DOHH2 (cell line): ENCODE measurements at regions not wholly inside any gene's neighbourhood (a gene's known extent, or its start where the extent isn't known, plus 50 kb on each side); places are given as distances from the start of the nearest gene placed in this dataset.

Source experiments
- H3F3A ChIP-seq: fragments of 200-600 bp; sonication (generic), shearing (Covaris generic); 2 replicates; pipeline ENCODE4 v1.6.0; 2016; ENCODE audit warnings: antibody characterized with exemption, mild to moderate bottlenecking; ENCODE audit not compliant: control insufficient read depth, insufficient read depth
- H3K27ac ChIP-seq: fragments of 200-600 bp; sonication (generic); 2 replicates; pipeline ENCODE4 v1.5.1; 2014; ENCODE audit warnings: low read depth, mild to moderate bottlenecking, low read length, moderate library complexity
- H3K27me3 ChIP-seq: fragments of 200-600 bp; sonication (generic); 2 replicates; pipeline ENCODE4 v1.6.1; 2014; ENCODE audit warnings: mild to moderate bottlenecking, low read length, mixed read lengths; ENCODE audit not compliant: control insufficient read depth
- H3K36me3 ChIP-seq: fragments of 200-600 bp; sonication (generic); 2 replicates; pipeline ENCODE4 v1.6.1; 2014; ENCODE audit warnings: mild to moderate bottlenecking, low read length, moderate library complexity, mixed read lengths; ENCODE audit not compliant: control insufficient read depth
- H3K4me1 ChIP-seq: fragments of 200-600 bp; sonication (generic); 2 replicates; pipeline ENCODE4 v1.6.1; 2014; ENCODE audit warnings: mild to moderate bottlenecking, low read length, mixed read lengths; ENCODE audit not compliant: control insufficient read depth
- H3K4me2 ChIP-seq: fragments of 200-600 bp; sonication (generic); 2 replicates; pipeline ENCODE4 v1.6.0; 2014; ENCODE audit warnings: mild to moderate bottlenecking, low read length, moderate library complexity
- H3K4me3 ChIP-seq: fragments of 200-600 bp; sonication (generic); 2 replicates; pipeline ENCODE4 v1.5.1; 2014; ENCODE audit warnings: mild to moderate bottlenecking, low read length, mixed read lengths
- H3K79me2 ChIP-seq: fragments of 200-600 bp; sonication (generic); 2 replicates; pipeline ENCODE4 v1.6.1; 2014; ENCODE audit warnings: mild to moderate bottlenecking, low read length, mixed read lengths; ENCODE audit not compliant: control insufficient read depth
- H3K9me2 ChIP-seq: fragments of 200-600 bp; sonication (generic); replicated peaks from 2 replicates; pipeline ENCODE4 v1.6.1; 2014; ENCODE audit warnings: mild to moderate bottlenecking, low read length, mixed read lengths; ENCODE audit not compliant: control insufficient read depth
- H3K9me3 ChIP-seq: fragments of 200-600 bp; sonication (generic); 2 replicates; pipeline ENCODE4 v1.6.1; 2014; ENCODE audit warnings: antibody characterized with exemption, low read length, mixed read lengths; ENCODE audit not compliant: control insufficient read depth, insufficient read depth
- H4K20me1 ChIP-seq: fragments of 200-600 bp; sonication (generic); 2 replicates; pipeline ENCODE4 v1.6.0; 2014; ENCODE audit warnings: low read depth, mild to moderate bottlenecking, antibody characterized with exemption, low read length, moderate library complexity; ENCODE audit not compliant: control insufficient read depth, insufficient read depth
- EZH2phosphoT487 ChIP-seq: fragments of 200-600 bp; sonication (generic); IDR thresholded peaks from 2 replicates; pipeline ENCODE4 v1.6.1; 2017; ENCODE audit warnings: borderline replicate concordance, mild to moderate bottlenecking, antibody characterized with exemption, low read length, moderate library complexity, mixed read lengths
- TF ChIP-seq, protein P1 (sequence below): fragments of 200-600 bp; sonication (generic); IDR thresholded peaks from one replicate; pipeline ENCODE4 v1.5.1; 2014; ENCODE audit warnings: antibody characterized with exemption, mild to moderate bottlenecking, low read depth, low read length; ENCODE audit not compliant: poor library complexity, severe bottlenecking

- H3K27ac ChIP-seq = no peak overlapping the region
- H3K79me2 ChIP-seq = no peaks in the 10 kb centered on the region
- TF ChIP-seq, protein P1, sequence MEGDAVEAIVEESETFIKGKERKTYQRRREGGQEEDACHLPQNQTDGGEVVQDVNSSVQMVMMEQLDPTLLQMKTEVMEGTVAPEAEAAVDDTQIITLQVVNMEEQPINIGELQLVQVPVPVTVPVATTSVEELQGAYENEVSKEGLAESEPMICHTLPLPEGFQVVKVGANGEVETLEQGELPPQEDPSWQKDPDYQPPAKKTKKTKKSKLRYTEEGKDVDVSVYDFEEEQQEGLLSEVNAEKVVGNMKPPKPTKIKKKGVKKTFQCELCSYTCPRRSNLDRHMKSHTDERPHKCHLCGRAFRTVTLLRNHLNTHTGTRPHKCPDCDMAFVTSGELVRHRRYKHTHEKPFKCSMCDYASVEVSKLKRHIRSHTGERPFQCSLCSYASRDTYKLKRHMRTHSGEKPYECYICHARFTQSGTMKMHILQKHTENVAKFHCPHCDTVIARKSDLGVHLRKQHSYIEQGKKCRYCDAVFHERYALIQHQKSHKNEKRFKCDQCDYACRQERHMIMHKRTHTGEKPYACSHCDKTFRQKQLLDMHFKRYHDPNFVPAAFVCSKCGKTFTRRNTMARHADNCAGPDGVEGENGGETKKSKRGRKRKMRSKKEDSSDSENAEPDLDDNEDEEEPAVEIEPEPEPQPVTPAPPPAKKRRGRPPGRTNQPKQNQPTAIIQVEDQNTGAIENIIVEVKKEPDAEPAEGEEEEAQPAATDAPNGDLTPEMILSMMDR = no peak
- no peak for TF ChIP-seq EZH2phosphoT487
- H4K20me1 ChIP-seq = no peaks in the 10 kb centered on the region
- H3K9me3 ChIP-seq = no peaks in the 10 kb centered on the region
- no peaks in the 10 kb centered on the region for H3K36me3 ChIP-seq
- H3K9me2 ChIP-seq = no peaks in the 10 kb centered on the region
- no peaks in the 10 kb centered on the region for H3K4me1 ChIP-seq
- H3K4me3 ChIP-seq = no peak overlapping the region
- H3K4me2 ChIP-seq = no peak overlapping the region
- H3F3A ChIP-seq = no peaks in the 10 kb centered on the region
- no peaks in the 10 kb centered on the region for H3K27me3 ChIP-seq
Measured at GRCh38 chr12:115511986-115512711, 765.3 kb downstream of the MED13L start.

DNA sequence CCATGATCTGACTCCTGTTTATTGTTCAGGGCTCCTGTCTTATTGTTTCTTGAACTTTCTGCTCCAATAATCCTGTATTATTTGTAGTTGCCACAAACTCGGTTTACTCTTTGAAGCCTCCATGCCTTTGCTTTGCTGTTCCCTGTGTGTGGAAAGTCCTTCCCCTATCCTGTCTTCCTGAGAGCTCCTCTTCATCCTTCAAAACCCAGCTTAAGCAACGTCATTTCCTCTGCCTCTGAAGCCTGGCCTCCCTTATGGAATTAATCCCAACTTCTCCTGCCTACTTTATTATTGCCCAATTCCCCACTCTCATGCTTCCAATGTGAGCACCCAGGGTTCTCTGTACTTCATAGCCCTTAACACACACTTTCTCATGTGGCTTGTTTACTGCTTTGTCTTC lies 766.2 kb downstream of the MED13L start:
- H3K4me1 ChIP-seq = no peaks in the 10 kb centered on the region
- H3K79me2 ChIP-seq = no peaks in the 10 kb centered on the region
- no peaks in the 10 kb centered on the region for H3F3A ChIP-seq
- TF ChIP-seq EZH2phosphoT487 = no peak
- TF ChIP-seq, protein P1 = no peak
- H3K4me2 ChIP-seq = no peak overlapping the region
- H3K9me3 ChIP-seq = no peaks in the 10 kb centered on the region
- H4K20me1 ChIP-seq = no peaks in the 10 kb centered on the region
- H3K4me3 ChIP-seq = no peak overlapping the region
- no peaks in the 10 kb centered on the region for H3K9me2 ChIP-seq
- no peaks in the 10 kb centered on the region for H3K27me3 ChIP-seq
- H3K36me3 ChIP-seq = no peaks in the 10 kb centered on the region
- H3K27ac ChIP-seq = no peak overlapping the region

- H3K27ac ChIP-seq = no peak overlapping the region
- peaks cover 6% of the 10 kb centered on the region; the same call in 1 of the 2 replicates for H3K4me1 ChIP-seq
Measured at GRCh38 chr12:115508990-115509389, 768.5 kb downstream of the MED13L start.

More at GRCh38 chr12:115508990-115509389, 768.5 kb downstream of the MED13L start:
- Histone ChIP-seq H3K36me3 (no peaks in the 10 kb centered on the region), H3K4me2 (no peak overlapping the region), H3K79me2 (no peaks in the 10 kb centered on the region), H4K20me1 (no peaks in the 10 kb centered on the region), H3K27me3 (no peaks in the 10 kb centered on the region), H3K4me3 (no peak overlapping the region), H3K9me2 (no peaks in the 10 kb centered on the region), H3F3A (no peaks in the 10 kb centered on the region), H3K9me3 (no peaks in the 10 kb centered on the region)
- TF ChIP-seq EZH2phosphoT487 = no peak
- TF ChIP-seq, protein P1 = no peak
